NCI-H1436 (cell line): ENCODE measurements at regions not wholly inside any gene's neighbourhood (a gene's known extent, or its start where the extent isn't known, plus 50 kb on each side); places are given as distances from the start of the nearest gene placed in this dataset.

Experiments used
- DNase-seq: peaks from one replicate; lab custom pipeline; 2025; lab: John Stamatoyannopoulos, UW

- DNase-seq, result no peak
These were observed 93.4 kb downstream of the TENT4A start for GRCh38 chr5:6806668-6807067.

GRCh38 chr5:6808462-6808861 is 95.2 kb downstream of the TENT4A start:
- no peak for DNase-seq

GRCh38 chr5:6810641-6811405 is 97.6 kb downstream of the TENT4A start:
- no peak for DNase-seq

DNA sequence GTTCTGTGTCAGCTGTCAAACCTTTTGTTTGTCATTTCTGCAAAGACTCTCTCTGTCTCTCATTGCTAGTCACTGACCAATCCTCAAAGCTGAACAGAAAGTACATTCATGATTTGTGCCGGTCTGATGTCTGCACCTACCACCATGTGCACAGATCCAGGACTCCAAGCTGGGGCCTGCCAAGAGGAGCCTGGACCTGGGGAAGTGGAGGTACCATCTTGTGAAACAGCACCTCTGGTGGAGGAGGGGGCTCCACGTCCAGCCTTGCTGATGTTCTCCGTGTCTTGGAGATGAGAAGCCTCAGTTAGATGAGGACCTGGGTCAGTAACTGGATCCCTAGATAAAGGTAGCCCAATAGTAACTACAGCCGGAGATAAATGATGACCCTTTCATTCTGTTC is 98.9 kb downstream of the TENT4A start:
- DNase-seq, result no peak

DNA sequence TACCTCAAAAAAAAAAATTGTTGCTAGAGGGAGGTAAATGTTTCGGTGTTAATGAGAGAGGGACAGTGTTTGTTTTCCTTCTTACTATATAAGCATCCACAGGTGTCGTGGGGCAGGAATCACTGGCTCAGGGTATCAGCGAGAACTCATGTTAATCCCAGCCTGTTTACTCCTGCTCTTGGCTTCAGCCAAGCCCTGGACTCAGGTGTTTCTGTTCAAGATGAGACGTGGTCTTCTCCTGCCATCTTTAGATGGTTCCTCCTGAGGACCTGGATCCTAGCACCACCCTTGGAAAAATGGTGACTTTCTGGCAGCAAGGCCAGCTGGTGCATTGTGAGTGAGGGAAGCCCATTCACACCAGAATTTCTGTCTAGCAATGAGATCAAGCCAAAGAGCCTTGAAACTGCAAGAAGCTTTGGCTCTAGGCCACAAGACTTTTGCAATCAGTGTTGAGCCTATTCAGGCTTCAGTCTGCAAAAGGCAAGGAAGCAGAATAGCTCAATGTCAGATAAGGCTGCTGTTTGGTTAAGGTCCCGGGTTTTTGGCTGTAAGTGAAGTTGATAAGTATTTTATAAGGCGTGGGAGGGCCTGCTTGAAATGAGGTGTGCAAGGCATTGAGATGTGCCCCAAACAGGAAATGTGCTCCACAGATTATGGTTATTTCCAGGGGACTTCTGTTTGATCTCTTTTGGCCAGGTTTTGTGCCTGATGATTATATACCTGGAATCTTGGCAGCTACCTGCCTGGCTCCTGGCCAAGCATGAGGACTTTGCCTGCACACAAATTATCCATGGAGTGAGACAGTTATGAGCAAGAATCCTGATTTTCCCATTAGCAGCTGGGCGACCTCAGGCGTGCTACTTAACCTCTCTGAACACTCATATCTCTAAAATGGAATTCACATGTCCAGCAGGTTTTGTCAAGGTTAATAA is 99.8 kb downstream of the TENT4A start:
- DNase-seq, result no peak

GRCh38 chr5:6814816-6815215 is 101.6 kb downstream of the TENT4A start:
- no peak for DNase-seq

- no peak for DNase-seq
These were observed 105.6 kb downstream of the TENT4A start for GRCh38 chr5:6818594-6819511.

GRCh38 chr5:6819521-6819920 is 106.3 kb downstream of the TENT4A start:
- DNase-seq, result no peak

DNA sequence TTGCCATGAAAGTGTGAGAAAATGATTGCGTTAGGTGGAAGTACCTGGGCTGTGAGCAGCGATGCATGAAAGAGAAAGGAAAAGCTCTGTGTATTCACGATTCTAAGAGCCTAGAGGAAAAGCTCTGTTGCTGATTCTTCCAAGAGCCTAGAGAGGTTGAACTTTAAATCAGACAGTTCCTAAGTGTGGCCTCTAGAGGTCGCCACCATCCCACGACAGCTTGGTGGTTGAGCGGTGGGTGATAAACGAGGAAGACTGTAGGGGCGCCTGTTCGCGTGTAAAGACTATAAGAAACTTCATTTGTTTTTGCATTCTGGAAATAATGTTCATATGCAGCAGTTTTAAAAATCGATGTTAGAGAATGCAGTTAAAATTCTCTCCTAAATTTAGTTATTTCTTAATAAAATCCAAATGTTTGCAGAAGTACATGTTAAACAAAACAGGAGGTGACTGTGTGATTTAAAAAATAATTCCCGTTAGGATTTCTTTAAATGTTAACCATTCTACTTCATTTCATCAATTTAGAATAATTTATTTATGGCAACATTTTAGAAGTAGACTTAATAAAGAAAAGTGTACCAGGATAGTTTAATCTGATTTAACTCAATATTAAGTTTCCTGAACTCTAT is 107.7 kb downstream of the TENT4A start:
- DNase-seq, result peak; percentile 14

DNA sequence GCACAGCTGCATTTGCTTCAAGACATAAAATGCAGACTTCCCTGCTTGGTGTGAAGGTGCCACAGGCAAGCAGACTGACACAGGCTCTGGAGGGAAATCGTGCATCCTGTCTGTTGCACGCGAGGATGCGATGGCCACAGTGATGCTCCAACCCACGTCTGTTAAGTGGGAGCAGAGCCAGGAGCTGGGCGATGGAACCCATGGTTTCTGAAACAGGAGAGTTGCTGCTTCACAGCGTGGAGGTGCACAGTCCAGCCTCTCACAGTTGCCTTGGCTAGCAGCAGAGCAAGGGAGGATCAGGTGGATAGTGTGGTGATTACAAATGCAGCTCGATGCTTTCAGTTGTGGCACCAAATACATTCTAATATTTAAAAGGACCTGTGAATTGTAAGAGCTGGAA is 108.8 kb downstream of the TENT4A start:
- DNase-seq, result no peak

GRCh38 chr5:6822556-6823343 is 109.5 kb downstream of the TENT4A start:
- DNase-seq, result no peak

DNA sequence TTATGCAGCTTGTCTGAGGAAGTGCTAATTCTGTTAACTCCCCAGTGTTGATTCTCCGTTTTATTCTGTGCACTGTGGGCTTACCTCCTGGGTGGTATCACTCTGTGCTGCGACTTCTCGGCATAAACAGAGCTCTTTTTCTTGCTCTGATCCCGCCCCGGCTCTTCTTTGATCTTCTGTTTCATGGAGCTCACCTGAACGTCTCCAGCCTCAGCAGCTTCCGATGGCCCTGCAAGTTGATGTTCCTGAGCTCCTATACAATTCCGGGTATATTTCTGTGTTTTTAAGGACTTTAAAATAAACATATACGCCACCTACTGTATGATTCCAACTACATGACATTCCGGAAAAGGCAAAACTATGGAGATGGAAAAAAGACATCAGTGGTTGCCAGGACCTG is 110.8 kb downstream of the TENT4A start:
- DNase-seq, result no peak

- DNase-seq, result no peak
These were observed 112.5 kb downstream of the TENT4A start for GRCh38 chr5:6825678-6826244.

DNA sequence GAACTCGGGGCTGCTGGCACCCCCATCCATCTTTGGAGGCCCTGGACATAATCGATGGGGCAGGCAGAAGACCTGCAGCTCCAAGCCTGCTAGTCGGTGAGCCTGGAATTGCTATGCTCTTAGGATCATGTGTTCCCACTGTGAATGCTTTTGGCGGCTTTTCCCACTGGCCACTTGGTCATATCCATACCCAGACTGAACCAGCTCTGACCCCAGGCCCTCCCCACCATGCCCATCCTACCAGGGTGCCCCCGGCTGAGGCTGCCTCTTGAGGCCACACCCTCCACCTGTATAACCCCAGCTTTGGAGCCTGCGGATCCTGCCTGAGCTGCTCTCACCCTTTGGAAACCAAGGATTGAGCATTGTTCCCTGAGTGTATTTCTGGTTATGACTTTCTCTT is 113.5 kb downstream of the TENT4A start:
- DNase-seq, result no peak

DNA sequence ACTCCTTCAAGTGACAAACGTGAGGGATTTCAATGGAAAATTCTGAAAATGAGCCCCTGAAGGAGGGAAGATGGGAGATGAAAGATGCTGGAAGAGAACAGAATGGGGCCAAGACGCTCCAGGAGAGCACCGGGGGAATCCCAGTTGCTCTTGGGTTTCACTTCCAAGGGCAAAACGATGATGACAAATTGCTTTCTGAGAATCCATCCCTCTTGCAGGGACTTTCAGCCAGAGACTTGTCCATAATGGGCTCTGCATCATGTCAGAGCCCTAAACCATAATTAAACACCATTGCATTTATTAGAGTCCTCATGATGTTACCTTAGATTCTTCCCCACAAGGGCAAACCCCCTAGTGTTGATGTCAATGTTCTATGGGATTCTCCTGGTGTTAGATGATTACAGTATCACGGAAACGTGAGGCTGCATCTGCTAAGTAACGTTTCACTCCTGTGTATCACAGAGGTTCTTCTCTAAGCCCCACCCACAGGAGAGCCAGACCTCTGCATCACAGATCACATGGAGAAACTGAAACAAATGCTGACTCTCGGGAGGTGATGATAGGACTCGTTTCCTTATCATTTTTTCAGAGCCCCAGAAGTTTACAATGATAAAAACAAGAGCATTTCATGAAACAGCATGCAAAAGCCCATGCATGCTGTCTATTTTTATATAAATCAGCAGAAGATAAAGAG is 114.4 kb downstream of the TENT4A start:
- no peak for DNase-seq

GRCh38 chr5:6829150-6829784 is 116.0 kb downstream of the TENT4A start:
- no peak for DNase-seq

- DNase-seq, result no peak
These were observed 117.5 kb downstream of the TENT4A start for GRCh38 chr5:6830643-6831239.

- DNase-seq, result no peak
These were observed 118.7 kb downstream of the TENT4A start for GRCh38 chr5:6831678-6832671.
